Lung (tissue), 11 donors: ENCODE measurements at regions not wholly inside any gene's neighbourhood (a gene's known extent, or its start where the extent isn't known, plus 50 kb on each side); places are given as distances from the start of the nearest gene placed in this dataset.

Experiments used
- ATAC-seq: fragments of 200-7000 bp; cut with Tn5 transposase; one replicate; pipeline ENCODE4 v1.9.1; 2020; ENCODE audit warnings: moderate number of reproducible peaks; ENCODE audit not compliant: insufficient read depth, low FRiP score
- DNase-seq, 3 donors: peaks; one replicate each; pipeline ENCODE4 v3.0.0-alpha.2; 2013 to 2017
- H3K27ac ChIP-seq, 2 donors: one replicate each; pipeline ENCODE4 v1.5.1; 2013; ENCODE audit warnings: mild to moderate bottlenecking in 2 of 2, moderate library complexity in 2 of 2, control low read depth in 1 of 2, inconsistent platforms in 1 of 2, low read depth in 1 of 2, low read length in 1 of 2
- H3K27me3 ChIP-seq, 3 donors: one replicate each; pipeline ENCODE4 v1.5.1; 2013; ENCODE audit warnings: low read length in 2 of 3; ENCODE audit not compliant: control insufficient read depth in 3 of 3, insufficient read depth in 3 of 3
- H3K36me3 ChIP-seq, 4 donors: one replicate each; pipeline ENCODE4 v1.5.1; 2013; ENCODE audit warnings: low read length in 4 of 4, mild to moderate bottlenecking in 1 of 4, moderate library complexity in 1 of 4; ENCODE audit not compliant: control insufficient read depth in 4 of 4, insufficient read depth in 4 of 4
- H3K4me1 ChIP-seq, 5 donors: one replicate each; pipeline ENCODE4 v1.5.1; 2013; ENCODE audit warnings: low read length in 5 of 5, mild to moderate bottlenecking in 2 of 5, moderate library complexity in 1 of 5; ENCODE audit not compliant: control insufficient read depth in 5 of 5, insufficient read depth in 5 of 5
- H3K4me3 ChIP-seq: one replicate; pipeline ENCODE4 v1.5.1; 2013; ENCODE audit warnings: mild to moderate bottlenecking, control low read depth, moderate library complexity
- H3K9ac ChIP-seq, 2 donors: one replicate each; pipeline ENCODE4 v1.5.1; 2013; ENCODE audit warnings: low read length in 2 of 2, control low read depth in 1 of 2; ENCODE audit not compliant: insufficient read depth in 1 of 2
- H3K9me3 ChIP-seq, 4 donors: one replicate each; pipeline ENCODE4 v1.5.1; 2013; ENCODE audit warnings: low read length in 3 of 4, mild to moderate bottlenecking in 1 of 4, moderate library complexity in 1 of 4; ENCODE audit not compliant: control insufficient read depth in 4 of 4, insufficient read depth in 3 of 4
- WGBS, 2 donors: extraction: QIAGEN DNeasy Blood & Tissue Kit; methylation state at CpG; one replicate each; pipeline ENCODE4 v1.1.7; 2013; 5-methylcytosine and 5-hydroxymethylcytosine counted together
- TF ChIP-seq, protein P1 (sequence below): IDR thresholded peaks from 2 replicates; pipeline ENCODE4 v1.5.1; 2012; ENCODE audit warnings: mild to moderate bottlenecking; ENCODE audit errors: control extremely low read depth, extremely low read depth
- donor health status: control.
- donor health status: control.
- donor health status: Bipolar disorder and iron deficiency.
- donor health status: healthy.
- donor health status: DM: yes; HTN: yes; CAD: no.

DNA sequence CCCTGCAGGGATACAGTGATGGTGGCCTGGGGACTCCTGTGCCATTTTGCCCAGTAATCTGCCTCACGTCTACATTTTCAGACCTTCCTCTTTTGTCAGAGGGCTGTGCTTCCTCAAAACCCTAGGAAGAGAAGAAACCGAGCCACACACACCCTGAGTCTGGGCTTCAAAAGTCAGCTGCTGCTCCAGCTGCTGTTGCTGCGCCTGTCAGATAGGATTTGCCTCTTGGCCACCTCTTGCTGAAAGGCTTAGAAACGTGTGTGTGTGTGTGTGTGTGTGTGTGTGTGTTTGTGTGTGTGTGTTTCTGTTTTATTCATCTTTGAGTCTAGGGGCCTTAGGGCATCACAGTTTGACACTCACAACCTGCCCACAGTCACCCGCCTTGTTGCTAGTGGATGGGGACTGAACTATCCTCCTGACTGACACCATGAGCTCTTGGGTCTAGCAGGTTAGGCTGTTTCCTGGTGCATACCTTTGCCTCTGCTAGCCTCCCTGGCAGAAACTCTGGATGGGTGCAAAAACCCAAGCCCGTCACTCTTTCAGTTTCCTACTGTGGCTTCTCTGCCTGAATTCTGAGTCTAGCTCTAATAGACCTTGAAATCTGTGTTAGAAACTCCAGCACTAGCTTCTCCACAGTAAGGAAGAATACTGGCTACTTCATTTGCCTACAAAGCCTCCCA, 94.9 kb upstream of the CEP85L start:
- ATAC-seq = peak; percentile 50
- Histone ChIP-seq H3K27ac (no peak overlapping the region), H3K4me3 (no peak overlapping the region), H3K36me3 (no peaks in the 10 kb centered on the region), H3K9ac (no peak overlapping the region), H3K4me1 (peaks cover 0 to 22% (median 5%) of the 10 kb centered on the region in 5 donors), H3K9me3 (no peaks in the 10 kb centered on the region), H3K27me3 (no peaks in the 10 kb centered on the region)
- 44 to 64% methylated on average over 6 of the region's 6 CpGs for WGBS, 2 donors
- TF ChIP-seq, protein P1, sequence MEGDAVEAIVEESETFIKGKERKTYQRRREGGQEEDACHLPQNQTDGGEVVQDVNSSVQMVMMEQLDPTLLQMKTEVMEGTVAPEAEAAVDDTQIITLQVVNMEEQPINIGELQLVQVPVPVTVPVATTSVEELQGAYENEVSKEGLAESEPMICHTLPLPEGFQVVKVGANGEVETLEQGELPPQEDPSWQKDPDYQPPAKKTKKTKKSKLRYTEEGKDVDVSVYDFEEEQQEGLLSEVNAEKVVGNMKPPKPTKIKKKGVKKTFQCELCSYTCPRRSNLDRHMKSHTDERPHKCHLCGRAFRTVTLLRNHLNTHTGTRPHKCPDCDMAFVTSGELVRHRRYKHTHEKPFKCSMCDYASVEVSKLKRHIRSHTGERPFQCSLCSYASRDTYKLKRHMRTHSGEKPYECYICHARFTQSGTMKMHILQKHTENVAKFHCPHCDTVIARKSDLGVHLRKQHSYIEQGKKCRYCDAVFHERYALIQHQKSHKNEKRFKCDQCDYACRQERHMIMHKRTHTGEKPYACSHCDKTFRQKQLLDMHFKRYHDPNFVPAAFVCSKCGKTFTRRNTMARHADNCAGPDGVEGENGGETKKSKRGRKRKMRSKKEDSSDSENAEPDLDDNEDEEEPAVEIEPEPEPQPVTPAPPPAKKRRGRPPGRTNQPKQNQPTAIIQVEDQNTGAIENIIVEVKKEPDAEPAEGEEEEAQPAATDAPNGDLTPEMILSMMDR = no peak
- peak; percentile 28 to 55 (median 39) for DNase-seq

DNA sequence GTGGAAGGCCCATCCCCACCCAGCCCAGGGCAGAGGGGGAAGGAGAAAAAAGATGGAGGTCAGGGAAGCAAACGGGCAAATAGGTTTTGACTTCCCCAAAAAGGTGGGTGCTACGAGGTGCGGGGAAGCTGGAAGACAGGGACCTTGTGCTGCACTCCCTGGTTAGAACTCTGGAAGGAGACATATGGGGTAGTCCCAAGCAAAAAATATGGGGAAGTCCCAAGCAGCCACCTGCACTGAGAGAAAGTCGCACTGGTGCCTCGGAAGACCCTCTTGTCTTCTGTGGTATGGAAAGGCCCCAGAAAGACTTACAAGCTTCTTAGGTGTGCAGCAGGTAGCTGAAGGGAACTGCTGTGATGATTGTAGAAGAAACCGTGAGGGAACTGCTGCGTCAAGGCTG, 93.8 kb upstream of the CEP85L start:
- TF ChIP-seq, protein P1 = no peak
- Histone ChIP-seq H3K9ac (no peak overlapping the region), H3K27ac (no peak overlapping the region)

DNA sequence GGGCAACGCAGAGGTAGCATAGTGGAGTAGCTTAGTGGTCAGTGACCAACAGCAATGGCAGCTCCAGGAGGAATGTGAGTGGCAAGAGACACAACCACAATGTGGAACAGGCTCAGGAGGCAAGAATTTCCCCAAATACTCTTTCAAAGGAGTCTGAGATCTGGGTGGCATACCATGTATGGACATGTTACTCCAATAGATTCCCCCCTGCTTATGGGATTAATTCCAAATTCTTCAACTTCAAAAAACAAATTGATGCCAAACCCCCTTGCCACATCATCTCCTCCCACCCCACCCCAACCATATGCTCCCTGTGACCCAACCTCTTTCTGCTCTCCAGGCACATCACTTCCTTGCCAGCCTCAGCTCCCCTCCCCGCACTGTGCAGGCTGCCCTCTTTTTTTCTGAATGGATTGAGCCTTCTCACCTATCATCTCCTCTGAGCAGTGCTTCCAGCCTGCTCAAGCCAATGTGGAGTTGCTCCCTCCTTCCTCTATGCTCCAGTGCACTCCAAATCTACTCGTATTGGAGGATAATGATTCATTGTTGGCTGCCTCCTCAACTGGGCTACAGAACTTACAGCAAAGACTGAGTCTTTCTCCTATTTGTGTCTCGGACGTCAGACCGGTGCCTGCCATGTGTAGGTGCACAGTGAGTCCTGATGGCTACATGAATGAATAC, 93.0 kb upstream of the CEP85L start:
- TF ChIP-seq, protein P1 = no peak
- Histone ChIP-seq H3K4me1 (peaks cover 0 to 23% (median 5%) of the 10 kb centered on the region in 5 donors), H3K9me3 (no peaks in the 10 kb centered on the region), H3K4me3 (no peak overlapping the region), H3K36me3 (no peaks in the 10 kb centered on the region), H3K9ac (no peak overlapping the region), H3K27me3 (no peaks in the 10 kb centered on the region), H3K27ac (no peak overlapping the region)
- 88 to 93% methylated on average over 6 of the region's 6 CpGs for WGBS, 2 donors
- DNase-seq = no peak
- no peak for ATAC-seq

More for the DNA sequence above, 93.8 kb upstream of the CEP85L start:
- WGBS, 2 donors = 86 to 87% methylated on average over 7 of the region's 7 CpGs
- no peaks in the 10 kb centered on the region for H3K9me3 ChIP-seq
- no peaks in the 10 kb centered on the region for H3K27me3 ChIP-seq
- no peak for ATAC-seq
- H3K4me3 ChIP-seq = no peak overlapping the region
- peaks cover 0 to 23% (median 5%) of the 10 kb centered on the region in 5 donors for H3K4me1 ChIP-seq
- no peaks in the 10 kb centered on the region for H3K36me3 ChIP-seq
- DNase-seq = no peak
